GM19351 (cell line): ENCODE measurements at regions not wholly inside any gene's neighbourhood (a gene's known extent, or its start where the extent isn't known, plus 50 kb on each side); places are given as distances from the start of the nearest gene placed in this dataset.

Experiments
- ATAC-seq: cut with Tn5 transposase; IDR thresholded peaks from one replicate; pipeline ENCODE4 v1.9.1; 2021; ENCODE audit warnings: mild to moderate bottlenecking, moderate library complexity; ENCODE audit not compliant: unreplicated experiment

- no peak for ATAC-seq
Measured at GRCh38 chr12:115209230-115209629, 525.3 kb upstream of the TBX3 start.

- ATAC-seq: no peak
Measured at GRCh38 chr12:115208098-115208497, 524.1 kb upstream of the TBX3 start.

- ATAC-seq: no peak
Measured at GRCh38 chr12:115207216-115207915, 523.4 kb upstream of the TBX3 start.

- ATAC-seq: no peak
Measured at GRCh38 chr12:115206801-115207200, 522.8 kb upstream of the TBX3 start.

GRCh38 chr12:115205755-115206308 lies 521.9 kb upstream of the TBX3 start:
- ATAC-seq: no peak

- no peak for ATAC-seq
Measured at GRCh38 chr12:115204957-115205754, 521.2 kb upstream of the TBX3 start.

- ATAC-seq: no peak
Measured at GRCh38 chr12:115203701-115204100, 519.7 kb upstream of the TBX3 start.

- no peak for ATAC-seq
Measured at GRCh38 chr12:115201966-115202365, 518.0 kb upstream of the TBX3 start.

GRCh38 chr12:115199831-115200230 lies 515.9 kb upstream of the TBX3 start:
- no peak for ATAC-seq

GRCh38 chr12:115194857-115195256 lies 510.9 kb upstream of the TBX3 start:
- ATAC-seq: no peak

- ATAC-seq: no peak
Measured at GRCh38 chr12:115194448-115194847, 510.5 kb upstream of the TBX3 start.

- ATAC-seq: no peak
Measured at GRCh38 chr12:115191342-115191741, 507.4 kb upstream of the TBX3 start.

GRCh38 chr12:115190010-115190770 lies 506.2 kb upstream of the TBX3 start:
- ATAC-seq: no peak

- no peak for ATAC-seq
Measured at GRCh38 chr12:115185506-115185905, 501.5 kb upstream of the TBX3 start.

GRCh38 chr12:115183752-115184151 lies 499.8 kb upstream of the TBX3 start:
- ATAC-seq: no peak

GRCh38 chr12:115177899-115178298 lies 493.9 kb upstream of the TBX3 start:
- no peak for ATAC-seq

GRCh38 chr12:115176741-115177400 lies 492.9 kb upstream of the TBX3 start:
- no peak for ATAC-seq

GRCh38 chr12:115174920-115175319 lies 490.9 kb upstream of the TBX3 start:
- no peak for ATAC-seq

- no peak for ATAC-seq
Measured at GRCh38 chr12:115172521-115172920, 488.5 kb upstream of the TBX3 start.

- ATAC-seq: no peak
Measured at GRCh38 chr12:115169981-115170380, 486.0 kb upstream of the TBX3 start.
